Lower leg skin (tissue), 4 donors: ENCODE measurements at regions not wholly inside any gene's neighbourhood (a gene's known extent, or its start where the extent isn't known, plus 50 kb on each side); places are given as distances from the start of the nearest gene placed in this dataset.

Experiments used
- DNase-seq, 2 donors: peaks; one replicate each; pipeline ENCODE4 v3.0.0-alpha.2; 2019; ENCODE audit warnings: low spot score in 2 of 2
- H3K4me3 ChIP-seq: fragments of 200-600 bp; sonication (generic); 2 replicates; pipeline ENCODE4 v1.5.1; 2017; ENCODE audit warnings: mild to moderate bottlenecking, low read depth; ENCODE audit not compliant: poor library complexity, severe bottlenecking
- CTCF ChIP-seq, 3 donors: fragments of 450-650 bp; IDR thresholded peaks; one replicate each; pipeline ENCODE4 v1.5.1; 2016; ENCODE audit warnings: antibody characterized with exemption in 3 of 3, mild to moderate bottlenecking in 3 of 3, moderate library complexity in 2 of 3
- POLR2A ChIP-seq, 2 donors: fragments of 450-650 bp; IDR thresholded peaks; one replicate each; pipeline ENCODE4 v1.6.1; 2016 to 2017; ENCODE audit warnings: antibody characterized with exemption in 2 of 2, mild to moderate bottlenecking in 1 of 2, moderate library complexity in 1 of 2
- whole genome bisulfite sequencing, 2 donors: methylation state at CpG; one replicate each; pipeline ENCODE4 v1.1.5; 2018; 5-methylcytosine and 5-hydroxymethylcytosine counted together
- intact Hi-C: fragments of 100-400 bp; cut with DNase I; formaldehyde crosslinking; loops from one replicate; pipeline ENCODE4 v1.15.0; 2023; ENCODE audit warnings: low total_unique reads

GRCh38 chr5:29069104-29069402 lies 2030.7 kb upstream of the CDH9 start:
- 60 to 88% methylated on average over 1 to 2 of the region's 2 CpGs for WGBS, 2 donors
- H3K4me3 ChIP-seq, result no peak overlapping the region
- no peak for TF ChIP-seq CTCF (IDR thresholded peaks at IDR 0.05)
- no peak for TF ChIP-seq POLR2A (IDR thresholded peaks at IDR 0.05)
- intact Hi-C loops, result no loop called here
- DNase-seq, result no peak

- WGBS, 2 donors, result 38 to 52% methylated on average over 1 of the region's 1 CpG
- H3K4me3 ChIP-seq, result no peak overlapping the region
- DNase-seq, result no peak
- intact Hi-C loops, result no loop called here
- TF ChIP-seq CTCF (IDR thresholded peaks at IDR 0.05) (no peak), POLR2A (IDR thresholded peaks at IDR 0.05) (no peak)
Observed at GRCh38 chr5:29061381-29061780, 2023.0 kb upstream of the CDH9 start.

DNA sequence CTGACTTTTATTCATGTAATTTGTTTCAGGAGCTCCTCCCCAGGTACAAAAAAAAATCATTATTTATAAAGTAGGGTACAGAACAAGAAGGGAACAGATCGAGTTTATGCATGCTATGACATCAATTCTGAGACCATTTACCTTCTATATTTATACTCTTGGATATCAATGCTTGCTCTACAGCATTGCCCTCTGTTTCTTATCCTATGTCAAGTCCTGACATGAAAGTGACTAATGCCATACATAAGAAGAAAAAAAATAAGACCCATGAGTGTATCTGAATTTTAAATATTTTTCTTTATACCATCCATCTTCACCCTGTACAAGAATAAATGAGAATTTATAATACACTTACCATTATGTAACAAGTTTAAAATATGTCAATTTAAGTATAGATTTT lies 2016.3 kb upstream of the CDH9 start:
- intact Hi-C loops, result no loop called here
- 20 to 32% methylated on average over 1 of the region's 1 CpG for WGBS, 2 donors
- TF ChIP-seq CTCF (IDR thresholded peaks at IDR 0.05), result no peak
- TF ChIP-seq POLR2A (IDR thresholded peaks at IDR 0.05), result no peak
- H3K4me3 ChIP-seq, result no peak overlapping the region
- DNase-seq, result no peak

DNA sequence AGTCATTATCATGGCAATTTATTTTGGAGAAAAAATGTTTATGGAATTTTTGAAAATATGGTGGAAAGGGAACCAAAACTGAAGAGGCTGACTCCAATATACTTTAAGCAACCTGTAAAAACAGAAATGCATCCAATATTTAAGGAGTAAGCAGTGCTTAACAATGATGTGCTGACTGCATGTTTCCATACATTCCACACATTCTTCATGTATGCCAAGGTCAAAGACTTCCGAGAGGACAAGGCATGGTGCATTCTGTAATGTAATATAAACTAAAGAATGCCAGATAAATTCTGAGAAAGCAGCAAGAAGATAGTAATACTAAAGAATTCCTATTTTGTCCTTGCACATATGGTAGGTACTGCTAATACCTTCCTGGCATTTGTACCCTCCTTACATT lies 2015.9 kb upstream of the CDH9 start:
- intact Hi-C loops, result no loop called here
- 0 to 11% methylated on average over 1 of the region's 1 CpG for WGBS, 2 donors

GRCh38 chr5:29051509-29051908 lies 2013.1 kb upstream of the CDH9 start:
- TF ChIP-seq POLR2A (IDR thresholded peaks at IDR 0.05), result no peak
- no peak for TF ChIP-seq CTCF (IDR thresholded peaks at IDR 0.05)
- WGBS, 2 donors, result 41 to 48% methylated on average over 4 of the region's 4 CpGs
- H3K4me3 ChIP-seq, result no peak overlapping the region
- DNase-seq, result no peak
- intact Hi-C loops, result no loop called here

More for the DNA sequence above, 2015.9 kb upstream of the CDH9 start:
- no peak overlapping the region for H3K4me3 ChIP-seq
- TF ChIP-seq CTCF (IDR thresholded peaks at IDR 0.05) (no peak), POLR2A (IDR thresholded peaks at IDR 0.05) (no peak)
- DNase-seq, result no peak

GRCh38 chr5:29042152-29042551 lies 2003.8 kb upstream of the CDH9 start:
- TF ChIP-seq POLR2A (IDR thresholded peaks at IDR 0.05) (no peak), CTCF (IDR thresholded peaks at IDR 0.05) (no peak)
- WGBS, 2 donors, result 53 to 56% methylated on average over 4 of the region's 4 CpGs
- no peak overlapping the region for H3K4me3 ChIP-seq
- no peak for DNase-seq
- intact Hi-C loops, result no loop called here
